GM19023 (cell line): ENCODE measurements at regions not wholly inside any gene's neighbourhood (a gene's known extent, or its start where the extent isn't known, plus 50 kb on each side); places are given as distances from the start of the nearest gene placed in this dataset.

Source experiments
- ATAC-seq: cut with Tn5 transposase; IDR thresholded peaks from one replicate; pipeline ENCODE4 v1.9.1; 2021; ENCODE audit warnings: mild to moderate bottlenecking, moderate library complexity; ENCODE audit not compliant: unreplicated experiment

GRCh38 chr13:83229574-83230305 is 652.5 kb downstream of the SLITRK1 start:
- ATAC-seq, result no peak

DNA sequence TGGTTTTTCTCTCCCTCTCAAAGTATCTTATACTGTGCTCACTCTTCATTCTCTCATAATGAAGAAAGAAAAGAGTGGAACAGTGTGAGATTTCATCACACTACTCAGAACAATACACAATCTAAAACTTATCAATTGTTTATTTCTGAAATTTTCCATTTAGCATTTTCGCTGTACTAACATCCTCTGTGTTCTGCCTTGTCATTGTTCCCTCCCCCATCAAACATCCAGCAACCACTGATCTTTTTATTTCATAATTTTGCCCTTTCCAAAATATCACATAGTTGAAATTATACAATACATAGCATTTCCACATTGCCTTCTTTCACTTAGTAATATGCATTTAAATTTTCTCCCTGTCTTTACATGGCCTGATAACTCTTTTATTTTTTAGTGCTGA is 658.7 kb downstream of the SLITRK1 start:
- no peak for ATAC-seq

GRCh38 chr13:83221813-83222241 is 660.4 kb downstream of the SLITRK1 start:
- no peak for ATAC-seq

DNA sequence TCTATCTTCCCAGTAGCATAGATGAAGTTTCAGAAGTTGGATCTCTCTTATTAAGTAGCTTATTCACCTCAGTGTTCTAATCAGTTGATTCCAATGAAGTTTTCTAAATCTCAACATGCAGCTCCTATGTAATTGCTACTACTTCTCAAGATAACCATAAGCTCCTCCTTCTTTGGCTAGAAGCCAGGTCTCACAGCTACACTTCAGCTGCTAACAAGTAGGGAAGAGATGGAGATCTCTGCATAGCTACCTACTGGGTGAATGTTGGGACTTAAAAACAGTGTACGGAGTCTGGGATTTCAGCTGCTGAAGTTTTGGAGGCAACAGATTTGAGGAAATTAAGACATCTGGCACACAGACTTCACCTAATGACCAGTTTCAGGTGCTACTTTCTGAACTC is 661.0 kb downstream of the SLITRK1 start:
- no peak for ATAC-seq

- ATAC-seq, result no peak
Observed at GRCh38 chr13:83220241-83220640, 662.0 kb downstream of the SLITRK1 start.

DNA sequence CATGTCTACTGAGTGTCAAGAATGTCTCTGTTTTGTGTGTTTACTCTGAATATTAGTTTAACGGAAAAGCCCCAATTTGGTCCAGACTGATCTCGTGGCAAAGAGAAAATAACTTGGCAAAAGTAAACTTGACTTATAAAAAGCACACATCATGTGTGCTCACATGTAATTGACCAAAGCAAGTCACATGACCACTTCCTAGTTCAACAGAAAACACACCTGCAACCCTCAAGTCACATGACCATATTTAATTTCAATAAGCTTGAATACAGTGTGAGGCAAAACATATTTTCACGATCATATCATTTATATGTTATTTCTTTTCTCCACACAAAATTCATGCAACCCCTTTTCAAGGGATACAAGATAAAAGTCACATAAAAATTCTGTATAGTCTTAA is 662.4 kb downstream of the SLITRK1 start:
- no peak for ATAC-seq

- ATAC-seq, result no peak
Observed at GRCh38 chr13:83216479-83217245, 665.6 kb downstream of the SLITRK1 start.

- no peak for ATAC-seq
Observed at GRCh38 chr13:83215627-83216026, 666.6 kb downstream of the SLITRK1 start.

DNA sequence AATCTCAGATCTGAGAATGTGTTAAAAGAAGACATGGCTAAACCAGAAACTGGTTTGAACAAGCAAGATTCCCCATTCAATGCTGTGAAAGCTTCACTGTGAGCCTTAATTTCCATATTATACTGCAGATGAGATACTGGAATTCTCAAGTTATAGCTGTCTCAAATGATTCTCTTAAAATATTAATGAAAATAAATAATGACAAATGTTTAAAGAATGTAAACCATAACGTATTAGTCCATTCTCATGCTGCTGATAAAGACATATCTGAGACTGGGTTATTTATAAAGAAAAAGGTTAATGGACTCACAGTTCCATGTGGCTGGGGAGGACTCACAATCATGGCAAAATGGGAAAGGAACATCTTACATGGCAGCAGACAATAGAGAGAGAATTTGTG is 667.8 kb downstream of the SLITRK1 start:
- ATAC-seq, result no peak

GRCh38 chr13:83211301-83211700 is 671.0 kb downstream of the SLITRK1 start:
- no peak for ATAC-seq

GRCh38 chr13:83204886-83205285 is 677.4 kb downstream of the SLITRK1 start:
- ATAC-seq, result no peak

DNA sequence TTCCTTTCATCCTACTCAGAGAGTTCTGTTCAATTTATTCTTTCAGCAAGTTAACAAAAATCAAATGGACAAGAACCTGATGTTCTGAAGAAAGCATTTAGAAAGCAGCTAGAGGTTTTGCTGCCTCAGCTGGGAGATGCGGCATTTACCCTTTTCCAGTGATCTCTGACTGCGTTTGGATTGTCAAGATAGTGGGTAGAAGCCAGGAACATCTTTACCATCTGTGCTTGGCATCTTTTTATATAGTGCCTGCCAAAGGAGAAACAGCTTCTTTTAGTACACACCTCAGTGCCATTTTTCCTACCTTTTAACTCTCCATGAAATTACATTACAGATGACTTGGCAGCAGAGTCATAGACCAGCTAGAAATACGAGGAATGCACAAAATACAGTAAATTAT is 680.8 kb downstream of the SLITRK1 start:
- ATAC-seq, result no peak

DNA sequence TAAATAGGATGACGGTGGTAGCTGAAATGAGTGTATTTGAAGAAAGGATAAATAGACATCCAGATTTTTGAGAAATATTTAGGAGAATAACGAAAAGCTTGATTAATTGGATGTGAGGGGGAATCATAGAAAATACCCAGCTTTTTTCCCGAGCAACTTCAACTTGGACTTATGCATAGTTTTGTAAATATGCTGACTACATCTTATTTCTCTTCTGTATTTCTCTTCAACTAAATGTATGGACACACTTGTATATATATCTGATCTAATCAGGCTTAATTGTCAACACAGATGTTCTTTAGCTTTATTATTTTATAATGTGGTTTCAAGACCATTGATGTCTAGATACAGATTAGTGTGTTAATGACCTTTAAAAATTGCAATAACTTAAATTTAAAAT is 685.0 kb downstream of the SLITRK1 start:
- no peak for ATAC-seq

- ATAC-seq, result no peak
Observed at GRCh38 chr13:83190020-83190419, 692.3 kb downstream of the SLITRK1 start.

GRCh38 chr13:83184819-83185218 is 697.5 kb downstream of the SLITRK1 start:
- no peak for ATAC-seq

DNA sequence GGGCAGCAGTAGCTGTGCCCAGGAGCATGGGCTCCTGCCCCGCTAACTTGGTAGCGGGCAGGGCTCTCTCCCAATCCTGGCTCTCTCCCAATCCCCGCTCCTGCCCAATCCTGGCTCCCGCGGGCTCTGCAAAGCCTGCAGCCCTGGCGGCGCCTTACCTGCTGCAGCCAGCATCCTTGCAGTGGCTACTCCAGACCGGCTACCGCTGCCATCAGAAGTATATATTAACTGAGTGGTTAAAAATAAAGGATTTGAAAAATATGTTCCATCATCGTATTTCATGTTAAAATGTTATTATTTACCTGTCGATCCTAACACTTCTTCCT is 698.2 kb downstream of the SLITRK1 start:
- no peak for ATAC-seq

- ATAC-seq, result no peak
Observed at GRCh38 chr13:83183439-83184149, 698.7 kb downstream of the SLITRK1 start.

DNA sequence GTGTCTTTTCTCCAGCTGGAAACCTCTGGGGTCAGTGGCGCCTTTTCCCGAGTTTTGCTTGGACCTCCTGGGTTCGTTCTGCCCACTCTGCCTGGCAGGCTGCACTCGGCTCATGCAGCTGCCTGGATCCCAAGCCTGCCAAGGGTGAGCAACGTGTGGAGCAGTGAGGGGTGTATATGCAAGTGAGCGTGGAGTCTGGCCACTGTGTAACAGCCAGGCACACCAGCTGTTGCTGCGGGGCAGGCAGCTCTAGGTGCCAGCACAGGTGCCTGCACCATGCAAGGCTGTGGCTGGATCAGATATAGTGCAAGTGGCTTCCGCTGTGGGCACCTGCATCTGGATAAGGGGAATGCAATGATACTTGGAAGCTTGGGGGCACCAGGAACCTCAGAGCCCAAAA is 699.4 kb downstream of the SLITRK1 start:
- no peak for ATAC-seq

GRCh38 chr13:83178008-83178407 is 704.3 kb downstream of the SLITRK1 start:
- no peak for ATAC-seq

- ATAC-seq, result no peak
Observed at GRCh38 chr13:83168590-83168989, 713.7 kb downstream of the SLITRK1 start.

DNA sequence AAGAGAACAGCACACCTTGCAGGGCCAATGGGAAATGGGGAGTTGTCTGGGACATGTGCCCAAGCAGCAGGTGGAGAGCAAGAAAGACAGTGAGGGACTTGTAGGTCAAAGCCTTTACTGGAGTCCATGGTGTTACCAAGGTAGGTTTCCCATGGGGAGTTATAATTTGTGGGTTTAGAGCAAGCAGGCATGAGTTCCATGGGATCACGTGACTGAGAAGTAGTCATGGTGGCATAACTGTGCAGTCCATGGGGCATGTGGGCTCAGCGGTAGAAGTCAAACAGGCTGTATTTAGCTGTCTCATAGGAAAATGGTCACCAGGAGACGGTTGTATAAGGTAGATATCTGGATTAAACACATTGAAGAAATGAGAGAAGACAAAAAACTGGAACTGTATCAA is 715.1 kb downstream of the SLITRK1 start:
- no peak for ATAC-seq

DNA sequence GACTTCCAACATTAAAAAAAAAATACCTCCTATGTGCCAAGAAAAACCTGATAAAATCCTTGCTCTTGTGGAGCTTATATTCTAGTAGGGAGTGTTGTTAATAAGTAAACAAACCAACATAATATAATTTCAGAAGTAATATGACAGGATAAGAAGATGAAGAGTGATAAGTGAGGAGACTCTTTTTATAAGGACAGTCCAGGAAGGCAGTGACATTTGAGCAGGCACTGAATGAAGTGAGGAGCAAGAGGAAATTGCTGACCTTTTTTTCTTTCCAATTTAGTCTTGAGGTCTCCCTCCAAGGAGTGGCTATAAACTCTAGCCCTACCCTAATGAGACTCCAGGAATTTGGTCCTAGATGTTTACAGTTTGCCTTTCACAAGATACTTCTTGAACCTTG is 715.7 kb downstream of the SLITRK1 start:
- no peak for ATAC-seq
